C4-2B (cell line): ENCODE measurements at regions not wholly inside any gene's neighbourhood (a gene's known extent, or its start where the extent isn't known, plus 50 kb on each side); places are given as distances from the start of the nearest gene placed in this dataset.

Source experiments
- CTCF ChIP-seq: fragments of 450-650 bp; conservative IDR thresholded peaks from 2 replicates; pipeline ENCODE4 v1.5.1; 2017; ENCODE audit warnings: mild to moderate bottlenecking
- ZFX ChIP-seq: fragments of 450-650 bp; IDR thresholded peaks from 2 replicates; pipeline ENCODE4 v1.6.1; 2017

GRCh38 chr10:109726473-109726872, 196.8 kb downstream of the XPNPEP1 start:
- TF ChIP-seq CTCF: no peak
- TF ChIP-seq ZFX: no peak
